GM19328 (cell line): ENCODE measurements at regions not wholly inside any gene's neighbourhood (a gene's known extent, or its start where the extent isn't known, plus 50 kb on each side); places are given as distances from the start of the nearest gene placed in this dataset.

Experiments
- ATAC-seq: cut with Tn5 transposase; IDR thresholded peaks from one replicate; pipeline ENCODE4 v1.9.1; 2021; ENCODE audit warnings: mild to moderate bottlenecking, moderate library complexity; ENCODE audit not compliant: unreplicated experiment

DNA sequence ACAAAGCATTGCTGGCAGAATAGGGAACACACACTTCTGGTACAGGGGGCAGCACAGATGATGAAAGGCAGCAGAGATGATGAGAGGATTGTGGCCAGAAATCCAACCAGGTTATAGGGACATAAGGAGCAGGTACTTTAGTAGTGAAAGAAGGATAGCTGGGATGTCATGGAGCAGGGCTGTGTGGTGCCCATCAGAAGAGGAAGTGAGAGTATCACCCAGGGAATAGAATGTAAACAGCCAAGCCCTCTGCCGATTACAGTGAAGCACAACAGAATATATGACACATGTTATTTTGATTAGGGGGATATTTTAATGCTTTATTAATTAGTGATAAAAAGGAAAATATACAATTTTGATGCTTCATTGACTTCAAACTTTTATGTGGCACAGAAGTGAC is 883.4 kb upstream of the CDH2 start:
- no peak for ATAC-seq

GRCh38 chr18:29057703-29058102 is 880.8 kb upstream of the CDH2 start:
- no peak for ATAC-seq

- ATAC-seq, result no peak
Measured at GRCh38 chr18:29056800-29057199, 879.9 kb upstream of the CDH2 start.

GRCh38 chr18:29041976-29042375 is 865.0 kb upstream of the CDH2 start:
- ATAC-seq, result no peak

GRCh38 chr18:29034113-29034856 is 857.4 kb upstream of the CDH2 start:
- ATAC-seq, result no peak

DNA sequence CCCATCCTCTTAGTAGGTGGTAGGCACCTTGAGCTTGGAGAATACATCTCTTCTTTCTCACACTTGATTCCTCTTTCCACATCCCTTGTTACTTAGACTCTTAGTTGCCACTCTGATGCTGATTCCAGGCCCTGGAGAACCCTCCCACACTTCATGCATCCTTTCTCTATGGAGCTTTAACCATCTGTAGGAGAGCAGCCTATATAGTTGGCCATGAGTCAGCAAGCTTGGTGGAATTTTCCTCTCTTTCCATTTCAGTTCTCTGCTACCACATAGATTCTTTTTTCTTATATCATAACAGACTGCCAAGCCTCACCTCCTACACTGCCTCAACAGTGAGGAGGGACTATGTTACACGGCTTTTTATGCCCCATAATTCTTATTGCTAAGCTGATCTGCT is 851.6 kb upstream of the CDH2 start:
- ATAC-seq, result no peak

DNA sequence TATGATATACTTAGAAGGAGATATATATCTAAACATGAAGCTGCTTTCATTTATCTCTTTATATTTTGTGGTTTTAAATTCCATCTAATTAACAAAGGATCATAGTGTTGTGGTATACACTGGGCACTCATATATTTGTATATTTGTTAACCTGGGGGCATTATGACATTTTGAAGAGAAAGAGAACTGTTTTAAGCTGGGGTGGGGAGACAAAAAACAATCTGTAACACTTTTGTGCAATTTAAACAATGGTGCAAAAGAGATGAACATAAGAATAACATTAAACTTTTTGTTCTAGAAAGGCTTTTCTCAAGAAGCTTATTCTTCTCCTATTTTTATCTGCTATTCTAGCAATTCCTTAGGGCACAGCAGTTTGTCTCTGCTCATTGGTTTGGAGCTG is 842.0 kb upstream of the CDH2 start:
- no peak for ATAC-seq

- ATAC-seq, result no peak
Measured at GRCh38 chr18:29012883-29013465, 836.0 kb upstream of the CDH2 start.

GRCh38 chr18:29012364-29012763 is 835.4 kb upstream of the CDH2 start:
- no peak for ATAC-seq

- ATAC-seq, result no peak
Measured at GRCh38 chr18:29009250-29009803, 832.4 kb upstream of the CDH2 start.

DNA sequence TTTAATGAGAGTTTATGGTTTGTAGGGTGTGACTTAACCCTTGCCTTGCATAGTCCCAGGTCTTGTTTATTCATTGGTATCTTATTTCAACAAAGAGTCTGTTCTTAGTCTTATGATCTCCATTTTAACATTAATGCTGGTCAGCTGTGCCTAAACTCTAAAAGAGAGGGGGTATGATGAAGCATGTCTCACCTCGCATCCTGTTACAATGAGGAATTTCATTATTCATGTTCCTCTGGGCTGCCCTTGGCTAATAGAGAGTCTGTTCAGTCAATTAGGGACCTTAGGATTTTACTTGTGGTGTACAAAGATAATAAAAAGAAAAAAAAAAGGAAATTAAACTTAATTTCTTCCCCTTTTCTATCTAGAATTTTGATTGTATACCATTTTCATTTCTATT is 831.9 kb upstream of the CDH2 start:
- no peak for ATAC-seq

DNA sequence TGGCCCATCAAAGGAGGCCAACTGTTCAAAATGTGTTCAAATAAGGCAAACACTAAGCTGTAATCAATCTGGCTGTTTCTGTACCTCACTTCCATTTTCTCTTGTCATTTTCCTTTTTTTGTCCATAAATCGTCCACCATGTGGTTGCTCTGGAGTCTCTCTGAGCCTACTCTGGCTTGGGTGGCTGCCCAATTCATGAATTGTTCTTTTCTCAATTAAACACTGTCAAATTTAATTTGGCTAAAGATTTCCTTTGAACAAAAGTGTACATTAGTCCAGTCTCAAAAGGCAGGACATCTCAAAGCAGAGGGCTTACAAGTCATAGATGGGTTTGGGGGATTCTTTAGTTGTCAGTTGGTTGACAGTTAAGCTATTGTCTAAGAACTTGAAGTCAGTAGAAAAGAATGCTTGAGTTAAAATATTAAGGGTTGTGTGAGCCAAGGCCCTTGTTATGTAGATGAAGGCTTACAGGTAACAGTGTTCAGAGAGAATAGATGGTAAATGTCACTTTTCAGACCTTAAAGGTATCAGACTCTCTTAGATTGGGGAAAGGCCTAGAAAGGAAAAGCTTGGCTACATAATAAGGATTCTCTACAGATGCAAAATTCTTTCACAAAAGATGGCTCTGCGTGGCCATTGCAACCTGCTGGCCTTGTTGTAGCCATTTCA is 831.2 kb upstream of the CDH2 start:
- ATAC-seq, result no peak

GRCh38 chr18:29004921-29005320 is 828.0 kb upstream of the CDH2 start:
- no peak for ATAC-seq

DNA sequence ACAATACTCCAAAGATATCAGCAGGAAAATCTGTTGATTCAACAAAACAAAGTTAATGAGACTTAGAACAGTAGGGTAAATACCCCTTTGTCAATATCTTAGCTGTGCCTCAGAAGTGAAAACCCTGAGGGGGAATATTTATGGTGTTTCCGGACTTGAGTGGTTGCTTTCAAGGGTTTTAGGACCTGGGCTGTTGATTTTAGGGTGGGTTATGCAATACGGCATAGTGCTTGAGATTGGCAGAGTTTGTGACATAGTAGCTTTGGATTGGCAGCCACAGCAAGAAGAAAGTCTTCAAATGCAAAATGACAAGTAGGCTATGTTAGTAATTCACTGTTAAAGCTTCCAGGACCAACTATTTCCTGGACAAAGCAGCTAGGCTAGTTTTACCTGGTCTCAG is 826.3 kb upstream of the CDH2 start:
- ATAC-seq, result no peak

GRCh38 chr18:29002747-29003146 is 825.8 kb upstream of the CDH2 start:
- no peak for ATAC-seq

DNA sequence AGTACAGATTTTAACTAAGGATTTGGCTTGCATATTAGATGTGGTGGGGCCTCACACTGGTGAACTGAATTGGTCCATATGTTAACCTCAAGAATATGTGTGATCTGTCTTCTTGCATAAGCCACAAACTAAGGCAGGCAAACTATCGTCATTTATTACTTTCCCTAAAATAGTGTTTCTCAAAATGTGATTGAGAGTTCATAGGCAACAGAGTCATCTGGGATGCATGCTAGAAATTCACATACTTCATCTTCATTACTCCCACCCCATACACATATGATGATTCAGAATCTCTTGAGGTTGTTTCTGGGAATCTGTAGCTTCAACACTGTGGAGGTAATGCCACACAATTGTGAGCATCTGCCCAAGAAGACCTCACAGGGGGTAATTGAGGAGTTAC is 822.8 kb upstream of the CDH2 start:
- no peak for ATAC-seq

DNA sequence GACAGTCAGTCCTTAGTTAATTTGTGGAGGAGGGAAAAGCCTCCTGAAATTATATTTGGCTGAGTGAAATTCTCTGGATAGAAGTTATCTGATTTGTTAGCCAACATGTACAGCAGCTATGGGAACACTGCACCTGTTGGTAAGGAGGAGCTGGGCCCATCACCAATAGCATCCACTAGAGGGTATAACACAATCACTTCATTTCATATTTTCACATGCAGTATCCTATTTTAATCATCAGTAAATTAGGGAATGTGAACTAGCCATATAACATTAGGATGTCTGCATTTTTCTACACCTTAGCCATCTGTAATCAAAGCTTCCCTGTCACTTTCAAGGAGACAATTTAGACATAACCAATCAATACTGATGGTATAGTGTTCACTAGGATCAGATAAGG is 818.4 kb upstream of the CDH2 start:
- ATAC-seq, result no peak

GRCh38 chr18:28984731-28985130 is 807.8 kb upstream of the CDH2 start:
- ATAC-seq, result no peak

- no peak for ATAC-seq
Measured at GRCh38 chr18:28974504-28974903, 797.6 kb upstream of the CDH2 start.

GRCh38 chr18:28973324-28973723 is 796.4 kb upstream of the CDH2 start:
- ATAC-seq, result no peak

DNA sequence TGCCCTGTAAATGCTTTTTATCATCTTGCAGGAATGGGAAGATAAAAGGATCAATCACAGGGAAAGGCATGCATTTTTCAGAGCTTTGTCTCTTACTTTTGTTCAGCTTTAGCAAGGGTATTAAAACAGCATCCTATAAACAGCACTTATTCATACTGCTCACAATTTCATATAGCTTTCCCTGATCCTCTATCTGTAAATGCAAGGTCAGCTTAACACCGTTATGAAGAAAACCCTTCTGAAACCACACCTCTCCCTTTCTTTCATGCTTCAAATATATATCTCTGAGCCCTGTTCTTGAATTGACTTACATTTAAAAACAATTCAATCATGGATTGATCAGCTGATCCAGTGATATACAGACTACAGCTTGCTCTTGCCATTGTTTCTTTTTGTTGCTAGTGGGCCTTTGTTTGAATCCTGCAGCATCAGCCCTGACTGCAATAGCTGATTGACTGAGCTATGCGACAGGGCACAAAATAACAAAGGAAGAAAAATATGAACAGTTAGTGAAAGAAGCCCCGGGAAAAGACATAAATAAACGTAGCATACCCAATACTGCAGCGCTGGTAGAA is 795.5 kb upstream of the CDH2 start:
- no peak for ATAC-seq

DNA sequence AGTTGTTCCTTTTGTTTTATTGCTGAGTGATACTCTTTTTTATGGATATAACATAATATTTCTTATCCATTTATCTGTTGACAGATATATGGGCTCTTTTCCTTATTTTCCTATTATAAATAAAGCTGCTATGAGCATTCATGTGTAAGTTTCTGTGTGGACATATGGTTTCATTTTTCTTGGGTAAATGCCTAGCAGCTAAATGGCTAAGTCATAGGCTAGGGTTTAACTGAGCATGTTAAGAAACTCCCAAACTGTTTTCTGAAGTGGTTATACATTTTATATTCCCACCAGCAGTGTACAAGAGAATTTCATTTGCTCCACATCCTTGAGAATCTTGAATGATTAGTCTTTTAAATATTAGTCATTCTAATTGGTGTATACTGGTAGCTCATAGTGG is 786.6 kb upstream of the CDH2 start:
- no peak for ATAC-seq
